GM19468 (cell line): ENCODE measurements at regions not wholly inside any gene's neighbourhood (a gene's known extent, or its start where the extent isn't known, plus 50 kb on each side); places are given as distances from the start of the nearest gene placed in this dataset.
"Not testable (repeated sequence)": the region's sequence is repeated elsewhere in the genome, so short reads cannot be mapped to it uniquely, and the experiment has no call there.

Experiments used
- ATAC-seq: cut with Tn5 transposase; IDR thresholded peaks from one replicate; pipeline ENCODE4 v1.9.1; 2021; ENCODE audit warnings: mild to moderate bottlenecking, moderate library complexity, moderate number of reproducible peaks; ENCODE audit not compliant: unreplicated experiment; ENCODE audit errors: extremely low read depth

DNA sequence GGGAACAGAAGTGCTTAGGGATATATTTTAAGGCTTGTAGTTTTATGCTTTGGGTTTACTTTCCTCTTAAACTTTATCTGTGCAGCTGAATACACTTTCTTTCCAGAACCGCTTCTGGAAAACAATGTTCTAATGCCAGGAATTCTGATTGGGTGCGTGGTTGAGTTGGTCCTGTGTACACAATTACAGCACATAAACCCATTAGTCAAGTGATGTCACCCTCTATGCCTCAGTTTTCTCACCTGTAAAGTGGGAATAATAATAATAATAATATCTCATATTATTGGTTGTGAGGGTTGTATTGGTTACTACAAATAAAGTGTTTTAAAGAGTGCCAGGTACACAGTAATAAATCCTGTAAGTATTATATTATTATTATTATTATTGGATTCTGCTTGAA lies 129.2 kb downstream of the MID1IP1 start:
- no peak for ATAC-seq

DNA sequence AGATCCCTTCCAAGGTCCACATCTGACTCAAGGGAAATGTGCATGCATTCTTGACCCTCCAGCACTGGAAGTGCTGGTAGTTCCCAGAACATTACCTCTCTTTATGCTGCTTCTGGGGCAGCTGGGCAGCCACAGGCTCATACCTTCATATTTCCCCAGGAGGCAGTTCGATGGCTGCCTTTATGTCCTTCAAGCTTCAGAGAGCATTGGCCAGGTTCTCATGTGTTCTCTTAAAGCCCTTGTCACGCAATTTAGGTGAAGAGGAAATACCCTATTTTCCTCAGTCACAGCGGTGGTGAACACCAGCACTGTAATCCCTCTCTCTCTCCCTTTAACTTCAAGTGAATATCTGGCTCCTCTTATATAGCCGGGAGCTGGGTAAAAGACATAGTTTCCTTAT lies 134.3 kb downstream of the MID1IP1 start:
- no peak for ATAC-seq

- ATAC-seq: no peak
Measured at GRCh38 chrX:38937400-38937799, 136.1 kb downstream of the MID1IP1 start.

DNA sequence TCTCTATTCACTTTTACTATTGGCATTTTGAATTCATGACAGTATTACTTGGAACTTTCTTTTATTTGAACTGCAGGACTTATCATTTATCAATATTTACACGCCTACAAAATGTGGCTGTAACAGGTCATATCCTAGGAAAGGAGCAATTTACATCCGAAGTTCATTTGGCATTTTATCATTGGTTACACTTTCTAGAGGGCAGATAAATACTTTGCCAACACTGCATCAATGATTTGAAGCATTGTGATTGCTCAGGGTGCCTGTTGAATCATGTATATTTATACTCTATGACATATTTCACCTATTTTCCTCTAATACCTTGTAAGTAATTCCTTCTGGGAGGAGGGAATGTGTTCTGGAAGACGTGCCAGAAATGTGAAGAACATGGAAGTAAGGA lies 136.7 kb downstream of the MID1IP1 start:
- no peak for ATAC-seq

DNA sequence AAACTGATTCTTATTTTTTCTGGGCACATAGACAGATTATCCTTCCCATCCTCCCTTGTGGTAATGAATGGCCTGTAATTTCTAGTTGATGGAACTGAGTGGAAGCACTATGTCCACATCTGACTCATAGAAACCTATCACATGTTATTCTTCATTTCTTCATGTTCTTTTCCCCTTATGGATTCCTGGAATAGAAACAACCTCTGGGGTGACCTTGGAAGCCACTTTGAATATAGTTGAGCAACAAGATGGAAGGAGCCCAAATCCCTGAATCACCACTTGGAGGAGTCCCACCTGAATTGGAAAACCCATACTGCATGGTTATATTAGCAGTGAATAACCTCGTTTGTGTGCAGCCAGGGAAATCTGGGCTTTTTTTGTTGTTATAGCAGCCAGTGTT lies 137.8 kb downstream of the MID1IP1 start:
- ATAC-seq: no peak

DNA sequence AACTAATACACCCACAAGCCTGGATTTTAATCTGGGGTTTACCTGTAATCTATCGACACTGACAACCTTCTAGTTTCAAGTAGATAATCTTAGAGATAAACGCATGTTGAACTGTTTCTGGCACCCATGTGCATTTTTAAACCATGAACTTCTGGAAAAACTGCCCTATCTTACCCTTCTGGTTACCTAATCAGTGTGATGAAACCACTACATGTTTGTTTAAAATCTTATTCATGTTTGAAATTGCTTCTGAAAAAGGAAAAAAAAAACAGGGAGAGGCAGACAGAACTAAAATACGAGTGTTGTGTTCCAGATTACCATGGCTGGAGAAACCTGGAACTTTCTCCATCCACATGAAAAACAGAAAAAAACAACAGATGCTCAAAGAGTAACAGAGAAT lies 139.3 kb downstream of the MID1IP1 start:
- ATAC-seq: no peak

DNA sequence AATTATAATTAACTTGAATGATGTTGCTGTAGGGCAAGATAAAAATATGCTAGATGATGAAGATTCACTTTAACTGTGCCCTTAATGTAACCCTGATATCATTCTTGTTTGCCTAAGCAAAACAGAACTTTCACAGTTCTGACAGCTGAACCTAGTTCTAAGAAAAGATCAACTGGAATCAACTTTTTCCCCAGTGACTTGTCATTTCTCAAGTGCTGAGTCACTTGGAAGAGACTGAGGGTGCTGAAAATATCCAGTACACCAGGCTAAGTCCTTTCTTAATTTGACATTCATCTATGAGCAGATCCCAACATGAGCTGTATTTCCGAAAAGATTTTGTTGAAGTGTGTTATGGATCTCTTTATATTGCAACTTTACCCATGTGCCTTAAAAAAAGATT lies 140.4 kb downstream of the MID1IP1 start:
- no peak for ATAC-seq

- ATAC-seq: no peak
Measured at GRCh38 chrX:38943120-38943519, 141.9 kb downstream of the MID1IP1 start.

DNA sequence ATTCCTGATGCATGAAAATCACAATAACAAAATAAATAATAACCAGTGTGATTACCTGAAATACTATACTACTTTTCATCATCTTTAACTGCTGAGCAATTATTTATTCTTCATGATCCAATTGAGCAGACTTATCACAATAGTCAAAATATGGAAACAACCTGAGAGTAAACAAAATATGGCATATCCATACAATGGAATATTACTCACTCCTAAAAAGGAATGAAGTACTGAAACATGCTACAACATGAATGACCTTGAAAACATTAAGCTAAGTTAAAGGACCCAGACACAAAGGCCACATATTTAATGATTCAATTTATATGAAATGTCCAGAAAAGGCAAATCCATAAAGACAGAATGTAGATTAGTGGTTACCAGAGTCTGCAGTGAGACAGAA lies 146.8 kb downstream of the MID1IP1 start:
- no peak for ATAC-seq

DNA sequence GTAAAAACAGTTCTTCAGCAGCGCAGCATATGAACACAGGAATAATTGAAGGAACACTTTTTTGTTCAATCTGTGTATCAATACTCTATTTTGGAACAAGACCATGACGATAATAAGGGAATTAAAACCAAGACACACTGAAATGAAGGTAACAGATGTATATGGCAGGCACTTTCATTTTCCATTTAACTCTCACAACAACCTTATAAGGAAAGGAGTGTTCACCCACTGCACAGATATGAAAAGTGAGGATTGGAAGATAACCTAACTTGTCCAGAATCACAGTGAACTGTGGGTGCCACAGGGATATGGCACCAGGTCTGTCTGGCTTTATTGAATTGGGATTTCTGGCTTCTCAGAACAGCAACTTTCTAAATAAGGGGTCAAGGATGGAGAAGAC lies 153.3 kb downstream of the MID1IP1 start:
- ATAC-seq: no peak

DNA sequence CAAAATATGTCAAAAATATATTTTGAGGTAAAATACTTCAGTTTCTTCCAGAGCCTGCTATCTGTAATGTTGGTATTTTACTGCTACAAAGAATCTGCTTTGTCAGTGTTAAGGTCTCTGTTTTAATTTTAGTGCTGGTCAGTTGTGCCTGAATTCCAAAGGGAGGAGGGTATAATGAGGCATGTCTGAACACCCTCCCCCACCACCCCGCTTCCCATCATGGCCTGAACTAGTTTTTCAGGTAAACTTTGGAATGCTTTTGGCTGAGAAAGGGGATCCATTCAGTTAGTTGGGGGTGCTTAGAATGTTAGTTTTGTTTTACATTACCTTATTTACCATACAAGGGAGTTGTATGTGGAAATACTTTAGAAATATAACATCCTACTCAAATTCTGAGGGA lies 158.5 kb downstream of the MID1IP1 start:
- no peak for ATAC-seq

- no peak for ATAC-seq
Measured at GRCh38 chrX:38960137-38960536, 158.9 kb downstream of the MID1IP1 start.

GRCh38 chrX:38961936-38962335 lies 160.7 kb downstream of the MID1IP1 start:
- no peak for ATAC-seq

DNA sequence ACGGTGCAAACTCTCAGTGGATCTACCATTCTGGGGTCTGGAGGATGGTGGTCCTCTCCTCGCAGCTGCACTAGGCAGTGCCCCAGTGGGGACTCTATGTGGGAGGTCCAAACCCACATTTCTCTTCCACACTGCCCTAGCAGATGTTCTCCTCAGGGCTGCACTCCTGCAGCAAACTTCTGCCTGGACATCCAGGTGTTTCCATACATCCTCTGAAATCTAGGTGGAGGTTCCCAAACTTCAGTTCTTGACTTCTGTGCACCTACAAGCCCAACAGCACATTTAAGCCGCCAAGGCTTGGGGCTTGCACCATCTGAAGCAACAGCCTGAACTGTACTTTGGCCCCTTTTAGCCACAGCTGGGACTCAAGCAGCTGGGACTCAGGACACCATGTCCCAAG lies 162.0 kb downstream of the MID1IP1 start:
- ATAC-seq: not testable (repeated sequence)

DNA sequence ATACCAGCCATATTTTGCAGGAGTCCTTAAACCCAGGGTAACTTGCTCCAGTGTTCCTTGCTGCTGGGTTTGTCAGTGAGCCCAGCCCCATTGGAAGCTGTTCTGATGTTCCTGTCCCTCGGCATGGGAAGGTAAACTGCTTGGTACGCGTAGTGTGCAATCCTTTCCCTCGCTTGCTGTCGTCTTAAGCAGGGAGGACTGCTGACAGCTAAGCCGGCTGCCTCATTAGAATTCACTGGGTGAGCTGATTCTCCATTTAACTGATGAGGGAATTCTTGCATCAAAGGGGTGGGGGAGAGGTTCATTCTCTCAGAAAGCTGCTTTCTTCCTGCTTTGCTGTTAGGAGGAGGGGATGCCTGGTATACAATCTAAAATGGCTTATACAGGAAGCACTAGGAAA lies 164.6 kb downstream of the MID1IP1 start:
- ATAC-seq: no peak

GRCh38 chrX:38968344-38969216 lies 167.3 kb downstream of the MID1IP1 start:
- ATAC-seq: no peak

DNA sequence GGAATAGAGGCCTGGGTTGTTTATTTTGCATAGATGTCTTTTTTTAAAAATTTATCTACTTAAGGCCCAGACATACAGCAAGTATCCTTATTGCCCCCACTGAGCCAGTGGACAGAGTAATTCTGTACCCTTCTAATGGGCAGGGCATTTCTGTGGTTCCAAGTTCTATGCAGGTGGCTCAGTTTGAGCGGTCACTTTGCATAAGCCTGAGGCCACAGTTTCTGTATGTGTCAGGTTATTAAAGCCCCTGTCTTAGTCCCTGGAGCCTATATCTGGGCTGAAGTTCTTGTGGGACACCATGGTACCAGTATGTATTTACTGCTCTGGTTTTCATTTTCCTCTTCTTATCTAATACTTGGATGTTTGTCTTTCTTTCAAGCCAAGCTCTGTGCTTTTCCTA lies 168.8 kb downstream of the MID1IP1 start:
- ATAC-seq: no peak

- ATAC-seq: no peak
Measured at GRCh38 chrX:38970845-38971244, 169.6 kb downstream of the MID1IP1 start.

- ATAC-seq: no peak
Measured at GRCh38 chrX:38973322-38973721, 172.1 kb downstream of the MID1IP1 start.

- ATAC-seq: no peak
Measured at GRCh38 chrX:38974542-38974941, 173.3 kb downstream of the MID1IP1 start.

DNA sequence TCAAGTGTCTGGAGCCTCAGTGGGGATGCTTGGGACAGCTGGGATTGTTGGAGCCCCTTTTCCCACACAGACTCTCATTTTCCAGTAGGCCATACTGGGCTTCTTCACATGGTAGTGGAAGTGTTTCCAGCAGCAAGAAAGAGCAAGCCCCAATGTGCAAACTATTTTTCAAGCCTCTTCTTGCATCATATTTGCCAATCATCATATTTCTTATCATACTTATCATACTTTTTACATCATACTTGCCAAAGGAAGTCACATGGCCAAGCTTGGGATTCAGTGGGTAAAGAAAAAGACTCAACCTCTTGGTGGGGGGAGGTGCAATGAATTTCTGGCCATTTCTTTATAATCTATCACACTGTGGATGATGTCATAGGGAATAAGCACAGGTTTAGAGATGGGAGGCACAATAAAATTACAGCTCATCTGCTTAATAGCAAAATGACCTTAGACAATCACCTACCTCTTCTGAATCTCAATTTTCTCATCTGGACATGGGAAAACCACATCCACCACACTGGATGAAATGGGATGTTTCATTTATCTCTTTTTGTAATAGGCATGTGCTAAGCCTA lies 174.2 kb downstream of the MID1IP1 start:
- no peak for ATAC-seq

- ATAC-seq: no peak
Measured at GRCh38 chrX:38982370-38982769, 181.1 kb downstream of the MID1IP1 start.
